Neuron (in vitro differentiated cells): ENCODE measurements at regions not wholly inside any gene's neighbourhood (a gene's known extent, or its start where the extent isn't known, plus 50 kb on each side); places are given as distances from the start of the nearest gene placed in this dataset.

Experiments
- H2AFZ ChIP-seq: one replicate; pipeline ENCODE4 v1.6.1; 2013; ENCODE audit warnings: low read depth, mild to moderate bottlenecking, inconsistent platforms, low read length, moderate library complexity
- H3K27me3 ChIP-seq: one replicate; pipeline ENCODE4 v1.6.1; 2013; ENCODE audit warnings: low read length; ENCODE audit not compliant: insufficient read depth
- H3K36me3 ChIP-seq: one replicate; pipeline ENCODE4 v1.6.1; 2013; ENCODE audit warnings: low read length; ENCODE audit not compliant: insufficient read depth
- H3K4me1 ChIP-seq: one replicate; pipeline ENCODE4 v1.6.1; 2013; ENCODE audit warnings: low read length; ENCODE audit not compliant: insufficient read depth
- H3K4me3 ChIP-seq: 2 replicates; pipeline ENCODE4 v1.5.1; 2013; ENCODE audit warnings: mild to moderate bottlenecking, low read length, moderate library complexity
- H3K9me3 ChIP-seq: one replicate; pipeline ENCODE4 v1.6.1; 2013; ENCODE audit warnings: low read length

DNA sequence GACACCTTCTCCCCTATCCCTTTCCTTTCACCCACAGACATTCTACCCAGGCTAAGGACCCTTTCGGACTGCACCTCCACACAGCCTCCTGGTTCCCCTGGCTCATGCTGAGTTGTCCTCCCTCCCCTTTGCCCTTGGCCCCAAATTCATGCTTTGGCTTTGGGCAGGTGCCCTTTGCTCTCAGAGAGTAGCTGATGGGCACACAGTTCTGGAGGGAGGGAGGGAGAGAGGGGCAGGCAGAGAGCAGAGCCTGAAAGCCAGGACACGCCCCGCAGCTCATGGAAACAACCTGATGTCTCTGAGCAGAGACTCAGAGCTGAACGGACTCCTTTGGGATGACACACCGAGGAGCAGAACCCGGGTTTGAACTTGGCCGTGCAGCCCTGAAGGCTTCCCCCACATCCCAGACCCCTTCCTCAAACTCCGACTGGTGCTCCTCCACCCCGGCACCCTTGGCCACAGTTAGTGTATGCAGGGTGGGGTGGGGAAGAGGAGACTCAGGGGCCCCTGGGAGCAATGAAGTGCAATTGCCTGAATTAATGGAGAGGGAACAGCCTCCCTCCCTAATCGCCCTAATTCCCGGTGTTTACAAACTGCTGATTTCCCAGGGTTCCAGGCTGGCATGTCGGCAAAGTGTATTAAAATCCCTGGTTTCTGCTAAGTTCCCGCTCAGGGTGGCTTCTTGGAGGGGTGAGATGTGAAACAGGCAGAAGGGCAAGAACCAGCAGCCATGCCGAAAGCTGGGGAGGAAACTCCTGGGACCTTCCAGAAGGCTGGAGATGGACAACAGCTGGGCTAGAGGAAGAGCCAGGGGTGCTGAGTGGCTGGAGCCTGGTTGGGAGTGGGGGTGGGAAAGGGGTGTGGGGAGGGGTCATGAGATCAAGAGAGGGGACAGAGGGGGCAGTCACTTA lies 71.2 kb upstream of the SHISAL1 start:
- Histone ChIP-seq H3K4me3 (no peak overlapping the region), H3K4me1 (peaks cover 2% of the 10 kb centered on the region), H3K9me3 (no peaks in the 10 kb centered on the region), H3K36me3 (no peaks in the 10 kb centered on the region), H2AFZ (no peak overlapping the region), H3K27me3 (peaks cover 54% of the 10 kb centered on the region)

DNA sequence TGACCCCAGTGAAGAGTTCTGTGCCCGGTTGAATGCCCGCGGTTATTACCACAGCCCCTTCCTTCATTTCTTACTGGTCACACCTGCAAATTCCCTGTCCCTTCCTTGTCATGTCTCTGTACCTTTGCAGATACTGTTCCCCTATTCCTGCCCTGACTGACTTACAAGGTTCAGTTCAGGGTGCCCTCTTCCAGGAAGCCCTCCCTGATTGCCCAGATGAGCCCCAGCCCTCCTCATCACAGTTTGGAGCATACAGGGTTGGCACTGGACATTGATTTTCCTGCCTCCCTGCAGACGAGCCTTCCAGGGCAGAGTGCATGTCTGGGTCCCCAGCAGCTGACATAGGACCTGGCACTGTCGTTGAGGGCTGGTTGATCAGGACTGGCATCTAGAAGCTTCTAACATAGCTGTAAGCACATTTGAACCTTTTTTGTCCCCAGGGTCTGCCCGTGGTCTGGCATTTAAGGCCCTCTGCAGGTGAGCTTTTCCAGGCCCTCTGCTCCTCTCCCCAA lies 70.4 kb upstream of the SHISAL1 start:
- Histone ChIP-seq H3K27me3 (peaks cover 48% of the 10 kb centered on the region), H3K4me3 (no peak overlapping the region), H3K9me3 (no peaks in the 10 kb centered on the region), H3K36me3 (no peaks in the 10 kb centered on the region), H2AFZ (no peak overlapping the region), H3K4me1 (peaks cover 2% of the 10 kb centered on the region)

DNA sequence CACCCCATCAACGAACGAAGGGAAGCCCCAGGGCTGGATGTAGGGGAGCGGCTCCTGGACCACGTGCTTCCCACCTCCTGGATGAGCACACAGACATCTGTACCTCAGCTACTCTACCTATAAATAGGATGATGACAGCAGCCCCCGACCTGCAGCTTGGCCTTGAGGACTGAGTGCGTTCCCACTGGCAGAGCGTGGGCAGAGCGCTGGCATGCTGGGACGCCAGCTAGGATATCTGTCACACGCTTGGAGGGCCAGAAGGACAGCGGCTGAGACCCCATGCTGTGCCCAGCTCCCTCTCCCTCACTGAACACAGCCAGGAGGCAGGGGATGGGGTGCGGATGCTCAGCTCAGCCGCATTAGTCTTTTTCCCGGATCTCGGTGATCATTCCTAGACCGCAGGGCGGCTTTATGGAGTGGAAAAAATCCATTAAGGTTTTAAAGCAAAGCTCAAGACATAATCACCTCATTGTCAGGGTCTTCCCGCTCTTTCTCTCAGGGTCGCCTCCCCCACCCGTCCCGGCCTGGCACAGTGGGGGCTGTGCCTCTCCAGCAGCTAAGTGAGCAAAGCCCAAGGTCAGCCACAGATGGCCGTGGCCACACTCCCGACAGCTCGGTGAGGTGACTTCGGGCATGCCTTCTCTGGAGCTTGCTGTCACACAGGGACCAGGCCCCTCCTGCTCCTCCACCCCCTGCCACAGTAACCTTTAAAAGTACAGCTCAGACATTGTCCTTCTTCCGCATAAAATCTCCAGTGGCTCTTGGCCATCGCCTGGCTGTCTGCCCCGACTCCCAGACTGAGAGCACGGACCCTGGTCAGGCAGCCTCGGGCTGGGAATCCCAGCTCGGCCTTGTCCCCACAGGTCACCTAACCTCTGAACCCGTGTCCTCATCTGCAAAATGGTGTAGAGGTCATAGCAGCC lies 69.6 kb upstream of the SHISAL1 start:
- Histone ChIP-seq H3K9me3 (no peaks in the 10 kb centered on the region), H3K27me3 (peaks cover 48% of the 10 kb centered on the region), H3K4me3 (no peak overlapping the region), H3K4me1 (peaks cover 2% of the 10 kb centered on the region), H3K36me3 (no peaks in the 10 kb centered on the region), H2AFZ (no peak overlapping the region)

- H3K4me1 ChIP-seq = peaks cover 2% of the 10 kb centered on the region
- H3K4me3 ChIP-seq = no peak overlapping the region
- peaks cover 42% of the 10 kb centered on the region for H3K27me3 ChIP-seq
- no peaks in the 10 kb centered on the region for H3K9me3 ChIP-seq
- no peaks in the 10 kb centered on the region for H3K36me3 ChIP-seq
- H2AFZ ChIP-seq = no peak overlapping the region
These were observed 69.0 kb upstream of the SHISAL1 start for GRCh38 chr22:44381761-44382115.

- H3K4me1 ChIP-seq = peaks cover 2% of the 10 kb centered on the region
- no peak overlapping the region for H3K4me3 ChIP-seq
- H3K36me3 ChIP-seq = no peaks in the 10 kb centered on the region
- H3K9me3 ChIP-seq = no peaks in the 10 kb centered on the region
- peaks cover 35% of the 10 kb centered on the region for H3K27me3 ChIP-seq
- no peak overlapping the region for H2AFZ ChIP-seq
These were observed 68.2 kb upstream of the SHISAL1 start for GRCh38 chr22:44380756-44381486.

DNA sequence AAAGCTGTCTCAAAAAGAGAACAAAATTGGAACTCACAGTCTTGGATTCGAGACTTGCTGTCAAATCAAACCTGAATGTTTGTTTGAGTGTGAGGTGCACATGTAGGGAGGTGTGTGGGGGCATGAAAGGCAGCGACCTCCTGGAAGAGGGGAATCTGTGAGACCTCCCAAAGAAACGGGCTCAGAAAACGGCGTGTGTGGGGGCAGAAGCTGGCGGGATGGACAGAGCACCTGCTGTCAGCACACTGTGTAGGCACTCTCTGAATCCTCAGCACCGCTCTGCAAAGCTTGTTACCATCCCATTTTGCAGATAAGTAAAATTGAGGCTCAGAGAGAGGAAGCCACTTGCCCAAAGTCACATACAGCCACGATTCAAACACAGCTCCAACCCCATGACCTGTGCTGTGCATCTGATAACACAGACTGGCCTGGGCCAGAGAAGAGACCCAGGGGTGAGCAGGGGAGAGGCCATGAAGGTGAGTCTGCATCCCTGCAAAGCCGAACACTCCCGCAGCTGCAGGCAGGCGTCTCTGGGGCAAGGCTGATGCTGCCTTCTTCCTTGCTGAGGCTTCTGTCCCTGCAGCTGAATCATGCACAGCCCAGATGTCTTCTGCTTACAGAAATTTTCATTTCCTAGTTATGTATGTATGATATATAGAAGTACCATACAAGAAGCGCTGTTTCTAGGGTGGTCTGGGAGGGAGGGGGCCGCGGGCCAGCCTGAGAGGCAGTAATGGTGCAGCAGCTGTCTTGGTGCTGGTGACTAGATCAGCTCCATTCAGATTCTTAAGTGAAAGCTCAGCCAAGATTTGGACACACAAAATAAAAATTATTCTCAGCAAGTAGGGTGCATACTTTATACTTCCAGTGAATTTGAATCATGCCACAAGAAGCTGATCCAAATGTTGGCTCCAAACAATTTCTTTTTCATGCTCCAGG lies 67.3 kb upstream of the SHISAL1 start:
- H3K27me3 ChIP-seq = peaks cover 27% of the 10 kb centered on the region
- peaks cover 2% of the 10 kb centered on the region for H3K4me1 ChIP-seq
- H3K9me3 ChIP-seq = no peaks in the 10 kb centered on the region
- H2AFZ ChIP-seq = no peak overlapping the region
- no peak overlapping the region for H3K4me3 ChIP-seq
- no peaks in the 10 kb centered on the region for H3K36me3 ChIP-seq

- Histone ChIP-seq H3K36me3 (no peaks in the 10 kb centered on the region), H3K4me1 (peaks cover 2% of the 10 kb centered on the region), H3K27me3 (peaks cover 13% of the 10 kb centered on the region), H3K9me3 (no peaks in the 10 kb centered on the region), H3K4me3 (no peak overlapping the region), H2AFZ (no peak overlapping the region)
These were observed 65.6 kb upstream of the SHISAL1 start for GRCh38 chr22:44378380-44378779.

- H3K27me3 ChIP-seq = no peaks in the 10 kb centered on the region
- no peaks in the 10 kb centered on the region for H3K36me3 ChIP-seq
- H3K9me3 ChIP-seq = no peaks in the 10 kb centered on the region
- H2AFZ ChIP-seq = no peak overlapping the region
- no peak overlapping the region for H3K4me3 ChIP-seq
- no peaks in the 10 kb centered on the region for H3K4me1 ChIP-seq
These were observed 62.7 kb upstream of the SHISAL1 start for GRCh38 chr22:44375451-44375850.

DNA sequence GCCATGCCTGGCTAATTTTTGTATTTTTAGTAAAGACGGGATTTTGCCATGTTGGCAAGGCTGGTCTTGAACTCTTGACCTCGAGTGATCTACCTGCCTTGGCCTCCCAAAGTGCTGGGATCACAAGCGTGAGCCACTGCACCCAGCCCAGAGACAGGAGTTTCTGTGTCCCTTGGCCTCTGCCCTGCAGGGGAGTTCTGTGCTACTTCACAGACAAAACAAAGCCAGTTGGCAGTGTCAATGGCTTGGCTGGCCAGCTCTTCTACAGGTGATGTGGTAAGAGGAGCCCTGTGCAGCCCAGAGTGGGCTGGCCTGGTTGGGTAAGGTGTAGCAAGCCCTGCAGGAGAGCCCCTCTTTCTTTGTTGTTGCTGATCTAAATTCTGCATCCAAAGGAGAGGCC lies 60.5 kb upstream of the SHISAL1 start:
- no peak overlapping the region for H2AFZ ChIP-seq
- H3K4me1 ChIP-seq = no peaks in the 10 kb centered on the region
- no peaks in the 10 kb centered on the region for H3K9me3 ChIP-seq
- no peaks in the 10 kb centered on the region for H3K36me3 ChIP-seq
- H3K4me3 ChIP-seq = no peak overlapping the region
- no peaks in the 10 kb centered on the region for H3K27me3 ChIP-seq

DNA sequence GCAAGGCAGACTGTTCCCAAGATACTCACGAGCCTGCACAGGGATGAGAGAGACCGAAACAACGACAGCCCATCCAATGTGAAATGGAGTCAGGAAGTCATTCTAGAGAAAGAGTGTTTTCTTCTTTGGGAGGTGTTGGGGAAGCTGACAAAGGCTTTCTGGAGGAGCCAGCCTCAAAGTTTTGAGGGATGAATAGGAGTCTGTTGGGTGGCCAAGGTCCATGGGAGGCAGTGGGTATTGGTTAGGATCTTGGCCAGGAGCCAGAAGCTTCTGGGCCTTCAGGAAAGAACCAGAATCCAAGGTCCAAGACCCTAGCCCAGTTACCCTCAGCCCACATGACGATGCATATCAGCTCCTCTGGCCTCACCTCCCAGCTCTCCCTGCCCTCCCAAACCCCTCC lies 59.9 kb upstream of the SHISAL1 start:
- H3K27me3 ChIP-seq = no peaks in the 10 kb centered on the region
- no peaks in the 10 kb centered on the region for H3K4me1 ChIP-seq
- H3K9me3 ChIP-seq = no peaks in the 10 kb centered on the region
- H3K36me3 ChIP-seq = no peaks in the 10 kb centered on the region
- H3K4me3 ChIP-seq = no peak overlapping the region
- H2AFZ ChIP-seq = no peak overlapping the region

DNA sequence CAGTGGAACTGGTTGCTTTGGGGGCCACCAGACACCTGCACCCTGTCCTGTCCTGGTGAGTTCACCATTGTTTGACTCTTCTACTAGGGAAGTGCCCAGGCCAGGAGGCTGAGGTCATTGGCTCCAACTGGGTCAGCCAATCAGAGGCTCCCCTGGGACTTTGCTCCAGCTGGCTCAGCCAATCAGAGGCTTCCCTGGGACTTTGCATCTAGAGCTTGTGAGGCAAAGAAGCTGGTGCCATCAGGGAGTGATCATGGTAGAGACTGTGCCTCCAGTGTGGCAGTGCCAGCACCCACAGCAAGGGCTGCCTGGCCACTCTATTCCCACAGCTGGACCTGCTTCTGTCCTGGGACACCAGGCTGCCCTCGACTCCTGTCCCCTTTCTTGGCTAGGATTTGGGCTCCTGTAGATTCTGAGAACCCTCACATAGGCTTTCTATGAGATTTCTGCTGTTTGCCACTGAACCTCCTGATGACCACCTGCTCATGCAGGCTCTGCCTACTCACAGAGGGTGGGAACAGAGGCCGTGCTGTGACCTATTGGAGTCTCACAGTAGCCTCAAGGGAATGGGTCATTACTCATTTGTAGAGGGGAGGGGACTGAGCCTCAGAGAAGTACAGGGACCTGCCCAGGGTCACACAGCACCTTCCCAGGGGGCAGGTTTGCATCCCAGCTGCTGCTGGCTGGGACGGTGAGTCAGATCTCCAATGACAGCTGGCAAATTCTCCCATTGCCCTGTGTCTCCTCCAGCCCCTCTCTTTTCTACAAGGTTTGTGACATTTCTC lies 59.2 kb upstream of the SHISAL1 start:
- H3K27me3 ChIP-seq = no peaks in the 10 kb centered on the region
- H2AFZ ChIP-seq = no peak overlapping the region
- H3K9me3 ChIP-seq = no peaks in the 10 kb centered on the region
- H3K4me1 ChIP-seq = peaks cover 3% of the 10 kb centered on the region
- H3K36me3 ChIP-seq = no peaks in the 10 kb centered on the region
- H3K4me3 ChIP-seq = no peak overlapping the region
